ENCODE measurements at regions not wholly inside any gene's neighbourhood (a gene's known extent, or its start where the extent isn't known, plus 50 kb on each side); places are given as distances from the start of the nearest gene placed in this dataset.

- Histone ChIP-seq H3K27me3 (ENCODE audit: control insufficient read depth, insufficient read depth, low read length) (no peaks in the 10 kb centered on the region), H3K9ac (ENCODE audit: low read length in 3 of 3) (no peak overlapping the region), H3K9me3 (ENCODE audit: control insufficient read depth in 2 of 3, insufficient read depth in 1 of 3, low read length in 3 of 3) (no peaks in the 10 kb centered on the region), H3K36me3 (ENCODE audit: control insufficient read depth in 2 of 3, insufficient read depth in 3 of 3, low read length in 3 of 3) (no peaks in the 10 kb centered on the region), H3K4me3 (ENCODE audit: low read length in 3 of 3) (no peak overlapping the region), H3K4me1 (ENCODE audit: control insufficient read depth in 2 of 3, insufficient read depth in 2 of 3, low read depth in 1 of 3, low read length in 3 of 3) (no peaks in the 10 kb centered on the region), H3K27ac (ENCODE audit: low read depth in 2 of 2, low read length in 2 of 2) (no peak overlapping the region)
- FAIRE-seq (no peak), DNase-seq (no peak)
- TF ChIP-seq, protein P1, sequence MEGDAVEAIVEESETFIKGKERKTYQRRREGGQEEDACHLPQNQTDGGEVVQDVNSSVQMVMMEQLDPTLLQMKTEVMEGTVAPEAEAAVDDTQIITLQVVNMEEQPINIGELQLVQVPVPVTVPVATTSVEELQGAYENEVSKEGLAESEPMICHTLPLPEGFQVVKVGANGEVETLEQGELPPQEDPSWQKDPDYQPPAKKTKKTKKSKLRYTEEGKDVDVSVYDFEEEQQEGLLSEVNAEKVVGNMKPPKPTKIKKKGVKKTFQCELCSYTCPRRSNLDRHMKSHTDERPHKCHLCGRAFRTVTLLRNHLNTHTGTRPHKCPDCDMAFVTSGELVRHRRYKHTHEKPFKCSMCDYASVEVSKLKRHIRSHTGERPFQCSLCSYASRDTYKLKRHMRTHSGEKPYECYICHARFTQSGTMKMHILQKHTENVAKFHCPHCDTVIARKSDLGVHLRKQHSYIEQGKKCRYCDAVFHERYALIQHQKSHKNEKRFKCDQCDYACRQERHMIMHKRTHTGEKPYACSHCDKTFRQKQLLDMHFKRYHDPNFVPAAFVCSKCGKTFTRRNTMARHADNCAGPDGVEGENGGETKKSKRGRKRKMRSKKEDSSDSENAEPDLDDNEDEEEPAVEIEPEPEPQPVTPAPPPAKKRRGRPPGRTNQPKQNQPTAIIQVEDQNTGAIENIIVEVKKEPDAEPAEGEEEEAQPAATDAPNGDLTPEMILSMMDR (IDR thresholded peaks at IDR 0.05; ENCODE audit: borderline replicate concordance, extremely low read depth, insufficient read depth), result no peak
- intact Hi-C loops (cut with DNase I), result no loop called here
Observed at GRCh38 chrX:85517994-85518718, 138.7 kb upstream of the POF1B start.

GRCh38 chrX:85516131-85516530, 136.7 kb upstream of the POF1B start:
- Histone ChIP-seq H3K36me3 (ENCODE audit: control insufficient read depth in 2 of 3, insufficient read depth in 3 of 3, low read length in 3 of 3) (no peaks in the 10 kb centered on the region), H3K4me1 (ENCODE audit: control insufficient read depth in 2 of 3, insufficient read depth in 2 of 3, low read depth in 1 of 3, low read length in 3 of 3) (no peaks in the 10 kb centered on the region), H3K9ac (ENCODE audit: low read length in 3 of 3) (no peak overlapping the region), H3K27me3 (ENCODE audit: control insufficient read depth, insufficient read depth, low read length) (no peaks in the 10 kb centered on the region), H3K9me3 (ENCODE audit: control insufficient read depth in 2 of 3, insufficient read depth in 1 of 3, low read length in 3 of 3) (no peaks in the 10 kb centered on the region), H3K4me3 (ENCODE audit: low read length in 3 of 3) (no peak overlapping the region), H3K27ac (ENCODE audit: low read depth in 2 of 2, low read length in 2 of 2) (no peak overlapping the region)
- FAIRE-seq, result no peak
- TF ChIP-seq, protein P1 (IDR thresholded peaks at IDR 0.05; ENCODE audit: borderline replicate concordance, extremely low read depth, insufficient read depth), result no peak
- no peak for DNase-seq
- intact Hi-C loops (cut with DNase I), result no loop called here

DNA sequence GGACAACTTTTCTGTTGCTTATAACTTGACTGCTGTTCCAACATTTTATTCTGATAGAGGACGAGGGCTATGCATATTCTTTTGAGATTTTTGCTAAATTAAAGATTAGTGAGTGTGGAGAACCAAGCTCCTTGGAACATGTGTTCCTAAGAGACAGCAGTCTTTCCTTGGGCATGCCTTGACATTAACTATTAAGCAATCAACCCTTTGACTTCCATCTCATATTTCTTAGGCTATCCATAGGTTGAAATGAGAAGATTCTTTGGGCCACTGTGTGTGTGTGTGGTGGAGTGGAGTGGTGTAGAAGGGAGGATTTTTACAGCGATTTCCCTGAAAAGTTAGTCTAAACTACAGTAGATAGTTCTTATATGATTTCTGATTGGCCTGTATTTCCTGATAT, 127.4 kb upstream of the POF1B start:
- no peak overlapping the region for H3K27ac ChIP-seq (ENCODE audit: low read depth in 2 of 2, low read length in 2 of 2)

More for the DNA sequence above, 127.4 kb upstream of the POF1B start:
- no peaks in the 10 kb centered on the region for H3K36me3 ChIP-seq (ENCODE audit: control insufficient read depth in 2 of 3, insufficient read depth in 3 of 3, low read length in 3 of 3)
- FAIRE-seq, result no peak
- intact Hi-C loops (cut with DNase I), result no loop called here
- H3K4me3 ChIP-seq (ENCODE audit: low read length in 3 of 3), result no peak overlapping the region
- TF ChIP-seq, protein P1 (IDR thresholded peaks at IDR 0.05; ENCODE audit: borderline replicate concordance, extremely low read depth, insufficient read depth), result no peak
- no peaks in the 10 kb centered on the region for H3K4me1 ChIP-seq (ENCODE audit: control insufficient read depth in 2 of 3, insufficient read depth in 2 of 3, low read depth in 1 of 3, low read length in 3 of 3)
- DNase-seq, result no peak
- peaks cover 2% of the 10 kb centered on the region for H3K27me3 ChIP-seq (ENCODE audit: control insufficient read depth, insufficient read depth, low read length)
- H3K9me3 ChIP-seq (ENCODE audit: control insufficient read depth in 2 of 3, insufficient read depth in 1 of 3, low read length in 3 of 3), result no peaks in the 10 kb centered on the region
- H3K9ac ChIP-seq (ENCODE audit: low read length in 3 of 3), result no peak overlapping the region

Measured in kidney (tissue), 13 donors.